ENCODE measurements at regions not wholly inside any gene's neighbourhood (a gene's known extent, or its start where the extent isn't known, plus 50 kb on each side); places are given as distances from the start of the nearest gene placed in this dataset.
A peak's percentile ranks its signal among the peaks of the same experiment; 100 is the strongest.
"Not testable (repeated sequence)": the region's sequence is repeated elsewhere in the genome, so short reads cannot be mapped to it uniquely, and the experiment has no call there.

DNA sequence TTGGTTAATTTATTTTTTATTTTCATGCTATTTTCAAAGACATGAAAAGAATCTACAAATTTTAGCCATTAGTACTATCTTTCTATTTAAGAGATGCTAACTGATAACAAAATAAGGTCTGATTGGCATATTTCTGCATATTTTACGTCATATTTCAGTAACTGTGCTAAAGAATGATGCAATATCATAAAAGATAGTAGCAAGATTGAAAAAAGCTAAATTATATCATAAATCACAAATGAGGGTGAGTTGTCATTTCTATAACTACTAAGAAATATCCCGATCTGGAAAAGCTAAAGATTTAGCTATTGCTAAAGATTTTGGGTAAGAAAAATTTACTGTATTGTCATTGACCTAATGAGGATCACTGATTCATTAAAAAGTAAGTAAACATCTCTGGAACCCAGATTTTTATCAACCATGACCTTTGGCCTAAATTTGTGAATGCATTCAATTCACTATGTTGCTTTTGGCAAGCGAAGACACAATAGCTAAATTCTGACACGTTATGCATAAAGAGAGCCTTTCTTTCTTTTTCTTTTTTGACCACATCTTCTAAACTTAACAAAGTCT is 103.6 kb downstream of the HPGD start:
- in situ Hi-C loops (cut with MboI; ENCODE audit: low pct_unique_long_range_greater_than_20kb in 2 of 9, low sequenced_read_pairs in 9 of 9, unreplicated experiment in 9 of 9): no loop called here
- Histone ChIP-seq H3K27ac (no peak overlapping the region), H3K4me1 (replicated peaks in 1 of 2) (no peaks in the 10 kb centered on the region), H3K4me3 (no peak overlapping the region)
- ATAC-seq (replicated peaks in 6 of 8): no peak
- 48 to 97% (median 85%) methylated on average over 2 to 4 of the region's 4 CpGs for WGBS, 10 experiments

DNA sequence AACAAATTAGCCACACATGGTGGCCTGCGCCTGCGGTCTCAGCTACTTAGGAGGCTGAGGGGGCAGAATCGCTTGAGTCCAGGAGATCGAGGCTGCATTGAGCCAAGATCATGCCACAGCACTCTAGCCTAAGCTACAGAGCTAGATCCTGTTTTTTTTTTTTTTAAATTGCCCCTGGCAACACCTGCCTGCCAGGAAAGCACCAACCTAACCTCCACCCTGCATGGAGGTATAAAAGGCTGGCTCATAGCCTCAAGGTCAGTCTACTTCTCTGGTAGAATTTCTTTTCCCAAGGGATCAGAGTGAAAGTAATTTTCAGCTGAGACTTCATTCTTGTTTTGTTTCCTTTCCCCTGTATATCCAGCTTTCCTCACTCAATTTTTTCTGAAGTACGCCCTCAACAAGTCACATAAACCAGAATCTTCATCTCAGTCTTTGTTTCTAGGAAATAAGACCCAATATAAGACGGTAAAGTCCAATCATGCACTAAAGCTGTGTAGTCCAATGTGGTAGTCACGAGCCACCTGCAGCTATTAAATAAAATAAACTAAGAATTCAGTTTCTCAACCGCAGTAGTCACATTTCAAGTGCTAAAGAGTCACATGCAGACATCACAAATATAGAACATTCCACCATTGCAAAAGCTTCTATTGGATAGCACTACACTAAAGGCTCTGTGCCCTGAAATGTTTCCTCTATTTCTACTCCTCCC is 113.3 kb downstream of the HPGD start:
- no peak for ATAC-seq (replicated peaks in 6 of 8)
- in situ Hi-C loops (cut with MboI; ENCODE audit: low pct_unique_long_range_greater_than_20kb in 2 of 9, low sequenced_read_pairs in 9 of 9, unreplicated experiment in 9 of 9): no loop called here
- Histone ChIP-seq H3K27ac (no peak overlapping the region), H3K4me3 (no peak overlapping the region), H3K4me1 (replicated peaks in 1 of 2) (no peaks in the 10 kb centered on the region)
- WGBS, 10 experiments: 49 to 94% (median 80%) methylated on average over 1 to 8 of the region's 8 CpGs

DNA sequence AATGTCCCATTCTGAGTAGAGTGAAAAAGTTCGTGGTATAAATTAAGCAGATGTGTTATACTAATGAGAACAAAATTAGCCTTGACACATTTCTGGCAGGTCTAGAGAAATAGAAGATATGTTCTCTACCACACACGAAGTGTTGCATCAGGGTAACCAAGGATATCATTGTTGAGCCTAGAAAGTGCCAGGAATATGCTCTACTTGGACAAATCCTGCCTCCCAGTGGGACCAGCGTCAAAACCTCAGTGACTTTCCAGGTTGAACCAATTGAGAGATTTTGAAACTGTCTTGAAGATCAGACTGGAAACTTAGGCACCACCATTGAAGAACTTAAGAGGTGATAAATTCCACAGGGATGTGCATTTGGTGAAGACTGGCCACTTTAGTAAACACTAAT is 115.9 kb downstream of the HPGD start:
- no peak overlapping the region for H3K27ac ChIP-seq
- ATAC-seq (replicated peaks in 6 of 8): peak in 3 of 8 experiments; percentile 33 to 87 (median 55)
- WGBS, 10 experiments: 0 to 89% (median 84%) methylated on average over 2 to 3 of the region's 3 CpGs; no CpG with 5 or more reads in 3 of the 10 experiments
- H3K4me3 ChIP-seq: no peak overlapping the region
- in situ Hi-C loops (cut with MboI; ENCODE audit: low pct_unique_long_range_greater_than_20kb in 2 of 9, low sequenced_read_pairs in 9 of 9, unreplicated experiment in 9 of 9): no loop called here
- H3K4me1 ChIP-seq (replicated peaks in 1 of 2): no peaks in the 10 kb centered on the region

DNA sequence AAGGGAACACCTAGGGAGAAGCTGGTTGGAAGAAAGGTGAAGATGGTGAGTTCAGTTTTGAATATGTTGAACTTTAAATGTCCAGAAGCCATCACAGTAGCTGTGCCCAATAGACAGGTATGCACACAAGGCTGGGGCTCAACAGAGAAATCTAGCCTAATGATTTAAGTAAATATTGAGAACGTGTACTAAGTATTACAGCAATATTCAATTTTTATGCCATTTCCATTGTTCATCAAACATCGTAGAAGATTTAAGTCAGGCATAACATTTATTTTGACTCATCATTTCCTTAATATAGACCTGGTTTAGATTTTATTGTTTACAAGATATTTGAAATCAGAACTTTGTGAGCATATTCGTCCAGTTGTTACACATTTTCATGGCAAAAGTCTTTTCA is 116.4 kb downstream of the HPGD start:
- H3K27ac ChIP-seq: no peak overlapping the region
- WGBS, 10 experiments: 13 to 94% (median 65%) methylated on average over 1 to 3 of the region's 3 CpGs; no CpG with 5 or more reads in 2 of the 10 experiments
- H3K4me1 ChIP-seq (replicated peaks in 1 of 2): no peaks in the 10 kb centered on the region
- no peak for ATAC-seq (replicated peaks in 6 of 8)
- in situ Hi-C loops (cut with MboI; ENCODE audit: low pct_unique_long_range_greater_than_20kb in 2 of 9, low sequenced_read_pairs in 9 of 9, unreplicated experiment in 9 of 9): no loop called here
- no peak overlapping the region for H3K4me3 ChIP-seq

DNA sequence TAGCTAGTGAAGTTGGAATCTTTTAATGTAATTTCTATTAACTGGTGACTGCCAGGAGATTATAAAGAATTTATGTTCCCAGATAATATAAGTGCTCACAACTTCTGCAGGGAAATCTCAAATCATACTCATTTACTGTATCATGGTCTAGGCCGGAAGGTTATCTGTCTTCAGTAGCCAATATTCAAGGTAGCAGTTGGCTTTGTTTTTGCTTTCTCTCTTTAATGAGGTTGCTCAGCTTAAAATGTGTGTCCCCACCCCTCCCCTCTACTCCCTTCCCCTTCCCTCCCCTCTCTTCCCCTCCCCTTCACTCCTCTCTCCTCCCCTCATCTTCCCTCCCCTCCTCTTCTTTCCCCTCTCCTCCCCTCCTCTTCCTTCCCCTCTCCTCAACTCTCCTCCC is 117.6 kb downstream of the HPGD start:
- in situ Hi-C loops (cut with MboI; ENCODE audit: low pct_unique_long_range_greater_than_20kb in 2 of 9, low sequenced_read_pairs in 9 of 9, unreplicated experiment in 9 of 9): no loop called here
- ATAC-seq (replicated peaks in 6 of 8): no peak
- H3K4me3 ChIP-seq: no peak overlapping the region
- H3K4me1 ChIP-seq (replicated peaks in 1 of 2): no peaks in the 10 kb centered on the region
- H3K27ac ChIP-seq: no peak overlapping the region
- 100% methylated on average over 1 of the region's 1 CpG; no CpG with 5 or more reads in 9 of the 10 experiments for WGBS, 10 experiments

DNA sequence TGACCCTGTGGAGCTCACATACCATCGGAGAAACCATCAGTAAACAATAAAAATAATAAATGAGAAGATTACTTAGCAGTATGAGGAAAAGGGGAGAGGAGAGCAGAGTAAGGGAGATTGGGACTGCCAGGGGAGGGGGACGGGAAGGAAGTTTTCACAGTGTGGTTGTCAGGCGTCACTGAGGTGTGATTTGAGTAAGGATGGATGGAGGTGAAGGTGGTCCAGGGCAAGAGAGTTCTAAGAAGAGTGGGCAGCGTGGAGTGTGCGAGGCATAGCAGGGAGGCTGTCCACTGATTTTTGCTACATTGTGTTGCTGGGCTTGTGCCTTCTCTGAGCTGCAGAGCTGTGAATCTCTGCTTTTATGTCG is 119.1 kb downstream of the HPGD start:
- WGBS, 10 experiments: 42 to 94% (median 81%) methylated on average over 2 to 5 of the region's 6 CpGs; no CpG with 5 or more reads in 2 of the 10 experiments
- in situ Hi-C loops (cut with MboI; ENCODE audit: low pct_unique_long_range_greater_than_20kb in 2 of 9, low sequenced_read_pairs in 9 of 9, unreplicated experiment in 9 of 9): no loop called here
- ATAC-seq (replicated peaks in 6 of 8): no peak
- no peak overlapping the region for H3K27ac ChIP-seq
- H3K4me1 ChIP-seq (replicated peaks in 1 of 2): no peaks in the 10 kb centered on the region
- H3K4me3 ChIP-seq: no peak overlapping the region

DNA sequence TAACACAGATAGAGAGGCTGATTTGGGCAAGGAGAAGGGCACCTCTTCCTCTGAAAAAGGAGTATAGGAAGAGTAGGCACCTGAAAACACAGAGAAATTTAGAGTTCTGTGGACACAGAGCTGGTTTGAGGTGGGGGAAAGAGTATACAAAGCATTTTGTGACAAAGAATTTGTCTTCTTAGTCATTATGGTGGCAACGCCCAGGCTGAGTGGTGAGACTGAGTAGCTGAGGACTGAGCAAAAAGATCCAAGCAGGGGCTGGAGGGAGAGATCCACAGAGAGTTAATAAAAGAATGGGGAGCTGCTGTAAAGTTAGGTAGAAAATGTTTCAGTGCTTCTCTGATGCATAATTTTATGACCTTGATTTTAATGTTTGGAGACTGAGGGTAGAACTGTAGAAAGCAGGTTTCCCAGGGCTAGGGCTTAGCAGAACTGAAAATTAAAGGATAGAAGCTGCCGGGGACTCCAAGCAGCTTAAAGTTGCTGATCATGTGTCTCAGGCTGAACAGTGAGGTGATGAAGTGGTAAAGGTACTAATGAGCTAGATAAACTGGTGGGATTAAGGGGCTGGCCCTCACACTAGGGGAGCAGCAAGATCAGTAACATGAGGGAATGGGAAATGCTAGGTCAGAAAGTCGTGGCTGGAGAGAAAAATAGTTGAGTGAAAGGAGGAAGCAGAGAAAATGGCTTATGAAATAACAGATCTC is 118.9 kb downstream of the CEP44 start:
- H3K27ac ChIP-seq: no peak overlapping the region
- ATAC-seq (replicated peaks in 6 of 8): peak in 2 of 8 experiments; percentile 52 to 70
- no peak overlapping the region for H3K4me3 ChIP-seq
- 33 to 89% (median 53%) methylated on average over 1 to 3 of the region's 3 CpGs for WGBS, 10 experiments
- H3K4me1 ChIP-seq (replicated peaks in 1 of 2): no peaks in the 10 kb centered on the region
- in situ Hi-C loops (cut with MboI; ENCODE audit: low pct_unique_long_range_greater_than_20kb in 2 of 9, low sequenced_read_pairs in 9 of 9, unreplicated experiment in 9 of 9): no loop called here

DNA sequence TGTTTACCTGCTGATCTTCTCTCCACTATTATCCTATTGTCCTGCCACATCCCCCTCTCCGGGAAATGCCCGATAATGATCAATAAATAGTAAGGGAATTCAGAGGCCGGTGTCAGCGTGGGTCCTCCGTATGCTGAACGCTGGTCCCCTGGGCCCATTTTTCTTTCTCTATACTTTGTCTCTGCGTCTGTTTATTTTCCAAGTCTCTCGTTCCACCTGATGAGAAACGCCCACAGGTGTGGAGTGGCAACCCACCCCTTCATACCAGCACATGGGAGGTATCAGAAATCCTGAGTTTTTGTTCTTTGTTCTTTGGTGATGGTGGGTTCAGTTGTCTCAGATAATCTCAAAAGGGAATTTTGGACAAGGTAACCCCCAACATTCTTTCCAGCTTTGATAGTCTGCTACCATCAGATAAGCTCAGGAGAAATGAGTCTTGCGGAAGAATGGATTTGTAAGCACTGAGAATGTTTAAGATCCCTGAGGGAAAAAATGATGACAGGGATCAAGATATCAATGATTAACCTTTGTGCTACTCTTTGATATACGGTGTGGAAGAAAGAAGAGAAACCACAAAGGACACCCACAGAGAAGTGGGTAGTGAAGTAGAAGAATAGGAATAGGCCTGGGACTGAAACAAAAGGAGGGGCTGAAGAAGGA is 117.9 kb downstream of the CEP44 start:
- Histone ChIP-seq H3K4me3 (no peak overlapping the region), H3K4me1 (replicated peaks in 1 of 2) (no peaks in the 10 kb centered on the region), H3K27ac (no peak overlapping the region)
- ATAC-seq (replicated peaks in 6 of 8): no peak
- in situ Hi-C loops (cut with MboI; ENCODE audit: low pct_unique_long_range_greater_than_20kb in 2 of 9, low sequenced_read_pairs in 9 of 9, unreplicated experiment in 9 of 9): no loop called here
- 50 to 91% (median 71%) methylated on average over 1 to 9 of the region's 11 CpGs for whole genome bisulfite sequencing, 10 experiments

DNA sequence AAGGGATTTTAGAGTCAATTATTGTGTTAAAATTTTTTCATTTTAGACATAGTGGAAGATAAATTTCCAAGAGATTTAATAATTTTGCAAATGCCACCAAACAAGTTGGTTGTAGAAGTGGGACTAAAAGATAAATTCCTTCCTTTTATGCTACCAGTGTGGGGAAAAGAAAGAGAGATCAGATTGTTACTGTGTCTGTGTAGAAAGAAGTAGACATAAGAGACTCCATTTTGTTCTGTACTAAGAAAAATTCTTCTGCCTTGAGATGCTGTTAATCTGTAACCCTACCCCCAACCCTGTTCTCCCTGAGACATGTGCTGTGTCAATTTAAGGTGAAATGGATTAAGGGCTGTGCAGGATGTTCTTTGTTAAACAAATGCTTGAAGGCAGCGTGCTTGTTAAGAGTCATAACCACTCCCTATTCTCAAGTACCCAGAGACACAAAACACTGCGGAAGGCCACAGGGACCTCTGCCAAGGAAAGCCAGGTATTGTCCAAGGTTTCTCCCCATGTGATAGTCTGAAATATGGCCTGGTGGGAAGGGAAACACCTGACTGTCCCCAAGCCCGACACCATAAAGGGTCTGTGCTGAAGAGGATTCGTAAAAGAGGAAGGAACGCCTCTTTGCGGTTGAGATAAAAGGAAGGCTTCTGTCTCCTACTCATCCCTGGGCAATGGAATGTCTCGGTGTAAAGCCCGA is 117.0 kb downstream of the CEP44 start:
- 33 to 100% methylated on average over 1 of the region's 8 CpGs; no CpG with 5 or more reads in 8 of the 10 experiments for WGBS, 10 experiments
- in situ Hi-C loops (cut with MboI; ENCODE audit: low pct_unique_long_range_greater_than_20kb in 2 of 9, low sequenced_read_pairs in 9 of 9, unreplicated experiment in 9 of 9); H3K27ac ChIP-seq; H3K4me1 ChIP-seq (replicated peaks in 1 of 2); H3K4me3 ChIP-seq; ATAC-seq (replicated peaks in 6 of 8): not testable (repeated sequence)

DNA sequence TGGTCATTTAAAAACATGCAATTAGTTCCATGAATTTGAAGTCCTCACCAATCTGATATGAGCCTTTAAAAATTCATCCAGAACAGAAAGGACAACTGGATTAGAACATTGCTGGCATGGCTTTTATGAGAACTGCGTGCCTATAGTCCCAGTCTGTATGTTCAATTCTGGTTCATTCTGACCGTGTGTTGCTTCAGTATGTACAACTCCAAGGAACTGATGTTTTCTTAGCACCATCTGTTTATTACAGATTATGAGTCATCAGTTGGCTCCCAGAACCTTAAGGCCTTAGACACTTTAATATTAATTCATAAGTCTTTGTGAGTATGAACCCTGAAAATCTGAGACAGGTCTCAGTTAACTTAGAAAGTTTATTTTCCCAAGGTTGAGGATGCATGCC is 115.0 kb downstream of the CEP44 start:
- Histone ChIP-seq H3K4me1 (replicated peaks in 1 of 2) (no peaks in the 10 kb centered on the region), H3K4me3 (no peak overlapping the region), H3K27ac (no peak overlapping the region)
- WGBS, 10 experiments: 0 to 100% (median 83%) methylated on average over 1 to 2 of the region's 2 CpGs; no CpG with 5 or more reads in 1 of the 10 experiments
- in situ Hi-C loops (cut with MboI; ENCODE audit: low pct_unique_long_range_greater_than_20kb in 2 of 9, low sequenced_read_pairs in 9 of 9, unreplicated experiment in 9 of 9): loop anchor here in 1 of 9 experiments (25.0 kb wide), 1 partner anchor 1139 kb away; no protein-coding TSS in a partner anchor
- ATAC-seq (replicated peaks in 6 of 8): peak in 3 of 8 experiments; percentile 25 to 78 (median 69)

DNA sequence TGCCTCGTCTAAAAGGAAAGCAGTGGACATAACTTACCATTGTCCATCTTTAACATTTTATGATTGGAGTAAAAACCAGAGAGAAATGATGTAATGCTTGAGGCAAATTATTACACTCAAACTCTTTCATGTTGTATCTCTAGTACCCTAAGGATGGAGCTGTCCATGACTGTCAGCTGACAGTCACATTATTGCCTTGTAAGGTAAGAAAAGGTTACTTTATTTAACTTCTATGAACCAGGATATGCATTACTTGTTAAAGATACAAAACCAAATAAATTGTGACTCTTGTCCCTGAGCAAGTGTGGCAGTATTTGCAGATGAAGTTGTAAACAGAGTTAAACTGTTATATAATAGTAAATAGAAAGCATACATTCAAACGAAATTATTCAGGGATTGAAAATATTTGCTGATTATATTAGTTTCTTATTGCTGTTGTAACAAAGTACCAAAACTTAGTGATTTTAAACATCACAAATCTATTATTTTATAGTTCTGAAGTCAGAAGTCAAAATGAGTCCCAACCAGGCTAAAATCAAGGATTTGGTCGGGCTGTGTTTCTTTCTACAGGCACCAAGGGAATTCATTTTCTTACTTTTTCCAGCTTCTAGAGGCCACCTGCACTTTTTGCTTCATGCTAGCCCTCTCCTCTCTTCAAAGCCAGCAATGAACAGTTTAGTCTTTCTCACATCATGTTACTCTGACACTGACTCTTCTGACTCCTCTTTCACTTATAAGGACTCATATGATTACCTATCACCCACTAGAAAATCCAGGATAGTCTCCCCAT is 113.8 kb downstream of the CEP44 start:
- no peak for ATAC-seq (replicated peaks in 6 of 8)
- no peak overlapping the region for H3K4me3 ChIP-seq
- 19 to 86% (median 63%) methylated on average over 1 to 3 of the region's 3 CpGs for WGBS, 10 experiments
- no peak overlapping the region for H3K27ac ChIP-seq
- no peaks in the 10 kb centered on the region for H3K4me1 ChIP-seq (replicated peaks in 1 of 2)
- in situ Hi-C loops (cut with MboI; ENCODE audit: low pct_unique_long_range_greater_than_20kb in 2 of 9, low sequenced_read_pairs in 9 of 9, unreplicated experiment in 9 of 9): loop anchor here in 1 of 9 experiments (25.0 kb wide), 1 partner anchor 1140 kb away; no protein-coding TSS in a partner anchor

DNA sequence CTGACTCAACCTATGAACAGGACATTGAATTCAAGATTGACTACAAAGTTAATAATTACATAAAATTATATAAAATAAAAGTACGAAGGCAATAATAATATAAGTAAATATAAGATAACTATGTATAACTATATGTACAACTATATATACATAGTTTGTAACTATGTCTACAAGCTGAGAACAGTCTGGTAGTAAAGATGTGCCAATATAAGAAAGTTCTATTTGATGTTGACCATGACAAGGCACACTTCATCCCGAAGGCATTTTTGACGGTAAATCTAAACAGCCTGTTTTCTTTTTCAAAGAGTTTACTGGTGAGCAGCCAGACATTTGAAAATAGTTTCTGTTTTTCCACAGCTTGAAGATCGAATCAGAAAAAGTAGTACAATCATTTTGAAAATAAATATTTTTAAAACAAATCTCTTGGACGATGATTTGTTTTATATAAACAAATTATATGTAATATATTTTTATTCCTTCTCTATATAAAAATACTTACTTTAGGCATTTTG is 112.9 kb downstream of the CEP44 start:
- in situ Hi-C loops (cut with MboI; ENCODE audit: low pct_unique_long_range_greater_than_20kb in 2 of 9, low sequenced_read_pairs in 9 of 9, unreplicated experiment in 9 of 9): loop anchor here in 1 of 9 experiments (25.0 kb wide), 1 partner anchor 1141 kb away; no protein-coding TSS in a partner anchor

More for the DNA sequence above, 112.9 kb downstream of the CEP44 start:
- Histone ChIP-seq H3K27ac (no peak overlapping the region), H3K4me1 (replicated peaks in 1 of 2) (no peaks in the 10 kb centered on the region), H3K4me3 (no peak overlapping the region)
- WGBS, 10 experiments: 43 to 98% (median 74%) methylated on average over 2 to 5 of the region's 5 CpGs
- ATAC-seq (replicated peaks in 6 of 8): no peak
